H9 (cell line): ENCODE measurements at regions not wholly inside any gene's neighbourhood (a gene's known extent, or its start where the extent isn't known, plus 50 kb on each side); places are given as distances from the start of the nearest gene placed in this dataset.

Source experiments
- DNase-seq: peaks from one replicate; pipeline ENCODE4 v3.0.0-alpha.2; 2017
- H2AFZ ChIP-seq: one replicate; pipeline ENCODE4 v1.6.1; 2013; ENCODE audit warnings: mild to moderate bottlenecking, low read length, control low read depth, moderate library complexity
- H2AK5ac ChIP-seq: 2 replicates; pipeline ENCODE4 v1.6.1; 2013; ENCODE audit warnings: low read length, control low read depth, mixed read lengths; ENCODE audit not compliant: insufficient read length
- H2BK120ac ChIP-seq: one replicate; pipeline ENCODE4 v1.6.1; 2013; ENCODE audit warnings: low read depth, mild to moderate bottlenecking, low read length, control low read depth, inconsistent platforms; ENCODE audit not compliant: poor library complexity, severe bottlenecking
- H2BK12ac ChIP-seq: 2 replicates; pipeline ENCODE4 v1.6.1; 2013; ENCODE audit warnings: low read length, control low read depth, mixed read lengths, low read depth; ENCODE audit not compliant: insufficient read length
- H2BK15ac ChIP-seq: 2 replicates; pipeline ENCODE4 v1.6.1; 2013; ENCODE audit warnings: low read depth, low read length, control low read depth
- H2BK20ac ChIP-seq: one replicate; pipeline ENCODE4 v1.6.1; 2013; ENCODE audit warnings: low read depth, mild to moderate bottlenecking, low read length, control low read depth, inconsistent platforms; ENCODE audit not compliant: poor library complexity, severe bottlenecking
- H2BK5ac ChIP-seq: 2 replicates; pipeline ENCODE4 v1.6.1; 2013; ENCODE audit warnings: low read length, control low read depth, mixed read lengths; ENCODE audit not compliant: insufficient read length
- H3K14ac ChIP-seq: 2 replicates; pipeline ENCODE4 v1.6.1; 2013; ENCODE audit warnings: low read length, control low read depth; ENCODE audit not compliant: insufficient read depth
- H3K18ac ChIP-seq: 2 replicates; pipeline ENCODE4 v1.6.1; 2013; ENCODE audit warnings: low read depth, mild to moderate bottlenecking, mixed read lengths, low read length, control low read depth; ENCODE audit not compliant: insufficient read length
- H3K23ac ChIP-seq: 2 replicates; pipeline ENCODE4 v1.6.1; 2013; ENCODE audit warnings: low read length, control low read depth, mixed read lengths, low read depth; ENCODE audit not compliant: insufficient read length
- H3K23me2 ChIP-seq: 2 replicates; pipeline ENCODE4 v1.6.1; 2013; ENCODE audit warnings: low read depth, mild to moderate bottlenecking, mixed read lengths, low read length, control low read depth; ENCODE audit not compliant: insufficient read length, poor library complexity, severe bottlenecking
- H3K27ac ChIP-seq: 2 replicates; pipeline ENCODE4 v1.5.1; 2013; ENCODE audit warnings: low read length, control low read depth, mixed read lengths, low read depth; ENCODE audit not compliant: insufficient read length
- H3K27me3 ChIP-seq: 2 replicates; pipeline ENCODE4 v1.6.1; 2013; ENCODE audit warnings: low read length, control low read depth, inconsistent platforms; ENCODE audit not compliant: insufficient read depth
- H3K4ac ChIP-seq: 2 replicates; pipeline ENCODE4 v1.6.1; 2013; ENCODE audit warnings: low read depth, mild to moderate bottlenecking, control low read depth, inconsistent platforms, low read length, moderate library complexity
- H3K4me1 ChIP-seq: 2 replicates; pipeline ENCODE4 v1.6.1; 2013; ENCODE audit warnings: low read length, control low read depth, inconsistent platforms; ENCODE audit not compliant: insufficient read depth
- H3K4me2 ChIP-seq: 2 replicates; pipeline ENCODE4 v1.6.1; 2013; ENCODE audit warnings: low read length, control low read depth, mixed read lengths; ENCODE audit not compliant: insufficient read length, insufficient read depth
- H3K56ac ChIP-seq: 2 replicates; pipeline ENCODE4 v1.6.1; 2013; ENCODE audit warnings: low read depth, mild to moderate bottlenecking, mixed read lengths, low read length, control low read depth; ENCODE audit not compliant: insufficient read length
- H3K79me1 ChIP-seq: 2 replicates; pipeline ENCODE4 v1.6.1; 2013; ENCODE audit warnings: low read depth, mild to moderate bottlenecking, moderate library complexity, low read length, control low read depth, inconsistent platforms; ENCODE audit not compliant: insufficient read depth, poor library complexity, severe bottlenecking
- H3K79me2 ChIP-seq: 2 replicates; pipeline ENCODE4 v1.6.1; 2013; ENCODE audit warnings: low read length, control low read depth, inconsistent platforms; ENCODE audit not compliant: insufficient read depth
- H3K9ac ChIP-seq: 2 replicates; pipeline ENCODE4 v1.6.1; 2013; ENCODE audit warnings: low read length, control low read depth, mixed read lengths; ENCODE audit not compliant: insufficient read length; ENCODE audit errors: extremely low read depth
- H3K9me3 ChIP-seq: one replicate; pipeline ENCODE4 v1.6.1; 2013; ENCODE audit warnings: low read depth, low read length, inconsistent platforms; ENCODE audit not compliant: control insufficient read depth
- H3T11ph ChIP-seq: one replicate; pipeline ENCODE4 v1.6.1; 2013; ENCODE audit warnings: mild to moderate bottlenecking, low read length, control low read depth, inconsistent platforms
- H4K20me1 ChIP-seq: one replicate; pipeline ENCODE4 v1.6.1; 2013; ENCODE audit not compliant: control insufficient read depth, insufficient read length, insufficient read depth
- H4K5ac ChIP-seq: 2 replicates; pipeline ENCODE4 v1.6.1; 2013; ENCODE audit warnings: low read depth, mild to moderate bottlenecking, mixed read lengths, low read length, control low read depth; ENCODE audit not compliant: insufficient read length
- H4K8ac ChIP-seq: replicated peaks from 2 replicates; pipeline ENCODE4 v1.6.1; 2013; ENCODE audit warnings: low read length, control low read depth, mixed read lengths, low read depth; ENCODE audit not compliant: insufficient read length
- H4K91ac ChIP-seq: 2 replicates; pipeline ENCODE4 v1.6.1; 2013; ENCODE audit warnings: low read depth, mild to moderate bottlenecking, moderate library complexity, mixed read lengths, low read length, control low read depth; ENCODE audit not compliant: insufficient read length
- H3K27ac Mint-ChIP-seq, 3 experiments: 2 replicates in 2 of 3; 3 replicates in 1 of 3; pipeline ENCODE4 v1.8.0; 2020 to 2021; ENCODE audit warnings: mixed read lengths in 3 of 3, mild to moderate bottlenecking in 1 of 3, moderate library complexity in 1 of 3
- H3K27me3 Mint-ChIP-seq: 2 replicates; pipeline ENCODE4 v1.8.0; 2021; ENCODE audit warnings: low read depth, mild to moderate bottlenecking, moderate library complexity, mixed read lengths
- H3K36me3 Mint-ChIP-seq, 3 experiments: 2 replicates in 2 of 3; 3 replicates in 1 of 3; pipeline ENCODE4 v1.8.0; 2020 to 2021; ENCODE audit warnings: low read depth in 3 of 3, mixed read lengths in 3 of 3; ENCODE audit not compliant: insufficient read depth in 1 of 3
- H3K4me1 Mint-ChIP-seq, 2 experiments: 2 replicates each; pipeline ENCODE4 v1.8.0; 2020; ENCODE audit warnings: mixed read lengths in 2 of 2
- H3K4me3 Mint-ChIP-seq, 2 experiments: 2 replicates in 1 of 2; 3 replicates in 1 of 2; pipeline ENCODE4 v1.8.0; 2020 to 2021; ENCODE audit warnings: mild to moderate bottlenecking in 2 of 2, mixed read lengths in 2 of 2, moderate library complexity in 1 of 2
- H3K9me3 Mint-ChIP-seq, 2 experiments: 2 replicates in 1 of 2; 3 replicates in 1 of 2; pipeline ENCODE4 v1.8.0; 2020; ENCODE audit warnings: mild to moderate bottlenecking in 2 of 2, mixed read lengths in 2 of 2, moderate library complexity in 1 of 2
- WGBS: extraction: QIAGEN DNeasy Blood & Tissue Kit; methylation state at CpG from one replicate; pipeline ENCODE4 v1.1.7; 2013; ENCODE audit warnings: missing lambda C conversion rate, low lambda C conversion rate, mixed read lengths; ENCODE audit not compliant: insufficient read length; ENCODE audit errors: extremely low coverage; 5-methylcytosine and 5-hydroxymethylcytosine counted together
- TF ChIP-seq, protein P1 (sequence below): fragments of 200-600 bp; sonication (generic); conservative IDR thresholded peaks from 3 replicates; pipeline ENCODE4 v1.8.0; 2021; ENCODE audit warnings: antibody characterized with exemption, mild to moderate bottlenecking

DNA sequence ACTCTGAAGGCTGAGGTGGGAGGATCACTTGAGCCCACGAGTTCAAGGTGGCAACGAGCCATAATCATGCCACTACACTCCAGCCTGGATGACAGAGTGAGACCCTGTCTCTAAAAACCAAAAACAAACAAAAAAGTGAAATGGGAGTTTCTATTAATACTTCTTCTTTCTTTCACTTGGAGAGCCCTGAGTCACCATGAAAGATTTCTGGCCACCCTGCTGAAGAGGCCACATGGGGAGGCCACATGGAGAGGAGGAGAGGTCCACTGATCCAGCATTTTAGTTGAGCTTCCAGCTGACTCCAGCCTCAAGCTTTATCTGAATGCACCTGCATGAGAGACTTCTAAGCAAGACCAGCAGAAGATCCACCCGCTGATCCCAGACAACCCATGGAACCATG, 74.2 kb upstream of the LAPTM4A start:
- TF ChIP-seq, protein P1, sequence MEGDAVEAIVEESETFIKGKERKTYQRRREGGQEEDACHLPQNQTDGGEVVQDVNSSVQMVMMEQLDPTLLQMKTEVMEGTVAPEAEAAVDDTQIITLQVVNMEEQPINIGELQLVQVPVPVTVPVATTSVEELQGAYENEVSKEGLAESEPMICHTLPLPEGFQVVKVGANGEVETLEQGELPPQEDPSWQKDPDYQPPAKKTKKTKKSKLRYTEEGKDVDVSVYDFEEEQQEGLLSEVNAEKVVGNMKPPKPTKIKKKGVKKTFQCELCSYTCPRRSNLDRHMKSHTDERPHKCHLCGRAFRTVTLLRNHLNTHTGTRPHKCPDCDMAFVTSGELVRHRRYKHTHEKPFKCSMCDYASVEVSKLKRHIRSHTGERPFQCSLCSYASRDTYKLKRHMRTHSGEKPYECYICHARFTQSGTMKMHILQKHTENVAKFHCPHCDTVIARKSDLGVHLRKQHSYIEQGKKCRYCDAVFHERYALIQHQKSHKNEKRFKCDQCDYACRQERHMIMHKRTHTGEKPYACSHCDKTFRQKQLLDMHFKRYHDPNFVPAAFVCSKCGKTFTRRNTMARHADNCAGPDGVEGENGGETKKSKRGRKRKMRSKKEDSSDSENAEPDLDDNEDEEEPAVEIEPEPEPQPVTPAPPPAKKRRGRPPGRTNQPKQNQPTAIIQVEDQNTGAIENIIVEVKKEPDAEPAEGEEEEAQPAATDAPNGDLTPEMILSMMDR, result no peak
- H4K20me1 ChIP-seq, result no peaks in the 10 kb centered on the region
- H3K4me3 Mint-ChIP-seq, result no peak overlapping the region; a peak in 1 of 5 replicates
- H3K9me3 ChIP-seq, result no peaks in the 10 kb centered on the region
- H3K79me2 ChIP-seq, result no peaks in the 10 kb centered on the region
- H3K14ac ChIP-seq, result no peak overlapping the region
- WGBS, result no CpG with 5 or more reads among the region's 3 CpGs
- H3K4me1 ChIP-seq, result no peaks in the 10 kb centered on the region
- no peak overlapping the region for H3K56ac ChIP-seq
- H3K4me1 Mint-ChIP-seq, result no peaks in the 10 kb centered on the region
- H3K79me1 ChIP-seq, result no peaks in the 10 kb centered on the region
- no peak overlapping the region for H3T11ph ChIP-seq
- H4K91ac ChIP-seq, result no peak overlapping the region
- no peaks in the 10 kb centered on the region for H3K23me2 ChIP-seq
- H2BK15ac ChIP-seq, result no peak overlapping the region
- H3K23ac ChIP-seq, result no peak overlapping the region
- H2BK20ac ChIP-seq, result no peak overlapping the region
- H2BK12ac ChIP-seq, result no peak overlapping the region
- H3K27ac Mint-ChIP-seq, result no peak overlapping the region
- H3K27me3 ChIP-seq, result no peaks in the 10 kb centered on the region
- no peak overlapping the region for H2AFZ ChIP-seq
- H3K9me3 Mint-ChIP-seq, result no peaks in the 10 kb centered on the region
- no peak overlapping the region for H3K4me2 ChIP-seq
- H3K27ac ChIP-seq, result no peak overlapping the region
- H3K27me3 Mint-ChIP-seq, result no peaks in the 10 kb centered on the region; the same call in none of the 2 replicates
- DNase-seq, result no peak
- H3K36me3 Mint-ChIP-seq, result no peaks in the 10 kb centered on the region
- no peak overlapping the region for H2BK120ac ChIP-seq
- H3K9ac ChIP-seq, result no peak overlapping the region
- no peak overlapping the region for H3K4ac ChIP-seq
- no peak overlapping the region for H2BK5ac ChIP-seq
- H2AK5ac ChIP-seq, result no peak overlapping the region
- no peak overlapping the region for H4K8ac ChIP-seq
- H4K5ac ChIP-seq, result no peak overlapping the region
- no peak overlapping the region for H3K18ac ChIP-seq
